H1 (cell line): ENCODE measurements at regions not wholly inside any gene's neighbourhood (a gene's known extent, or its start where the extent isn't known, plus 50 kb on each side); places are given as distances from the start of the nearest gene placed in this dataset.

Experiments
- EZH2 ChIP-seq: fragments of 200-600 bp; sonication (generic); IDR thresholded peaks from 2 replicates; pipeline ENCODE4 v1.7.1; 2012; ENCODE audit warnings: low read depth, mild to moderate bottlenecking, moderate library complexity, low read length, inconsistent platforms; ENCODE audit not compliant: severe bottlenecking
- POLR2A ChIP-seq, 2 experiments: IDR thresholded peaks; 1 replicate in 1 of 2; 2 replicates in 1 of 2; pipeline ENCODE4 v1.6.1; 2011; ENCODE audit warnings: low read depth in 2 of 2, low read length in 2 of 2, mild to moderate bottlenecking in 2 of 2; ENCODE audit errors: control extremely low read depth in 1 of 2
- YY1 ChIP-seq: IDR thresholded peaks from 2 replicates; pipeline ENCODE4 v1.6.1; 2011; ENCODE audit warnings: low read depth, mild to moderate bottlenecking, low read length

DNA sequence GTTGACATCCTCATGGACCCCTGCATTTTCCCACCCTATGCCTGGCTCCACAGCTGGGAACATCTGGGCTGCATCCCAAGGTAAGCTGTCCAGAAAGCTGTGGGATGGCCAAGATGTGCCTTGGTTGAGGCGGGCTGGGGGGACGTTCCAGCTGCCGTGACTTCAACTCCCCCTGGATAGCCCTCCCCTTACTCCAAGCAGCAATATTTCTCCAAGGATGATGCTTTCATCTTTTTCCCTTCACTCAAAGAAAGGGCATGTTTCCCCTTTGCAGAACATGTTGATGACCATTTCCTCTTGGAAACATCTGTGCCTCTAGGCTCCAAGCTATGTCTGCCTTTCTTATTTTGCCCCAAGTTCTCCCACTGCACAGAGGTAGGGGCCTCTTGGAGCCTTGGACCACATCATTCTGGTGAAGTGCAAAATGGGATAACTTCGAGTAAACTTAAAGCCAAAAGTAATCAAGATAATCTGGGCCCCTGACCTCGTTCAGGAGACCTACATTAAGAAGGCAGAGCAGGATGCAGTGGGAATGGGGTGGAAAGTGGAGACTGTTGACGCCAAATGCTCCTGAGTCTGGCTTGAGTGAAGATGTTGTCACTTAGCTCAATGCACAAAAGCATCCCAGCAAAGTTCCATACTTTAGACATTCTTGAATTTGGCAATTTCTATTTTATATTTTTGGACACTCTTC is 175.2 kb downstream of the GAS1 start (continued):
- no peak for TF ChIP-seq YY1
- TF ChIP-seq EZH2, result no peak
- TF ChIP-seq POLR2A (IDR thresholded peaks at IDR 0.05; ENCODE audit: control extremely low read depth in 1 of 2, low read depth in 2 of 2, low read length in 2 of 2), result no peak
